Natural killer cell (primary cell): ENCODE measurements at regions not wholly inside any gene's neighbourhood (a gene's known extent, or its start where the extent isn't known, plus 50 kb on each side); places are given as distances from the start of the nearest gene placed in this dataset.

Experiments
- ATAC-seq, 3 donors: fragments of 150-1000 bp in 2 of 3; fragments of 200-7000 bp in 1 of 3; cut with Tn5 transposase; 1 replicate in 1 of 3; 2 replicates in 2 of 3; pipeline ENCODE4 v1.10.0; 2021; ENCODE audit warnings: mild to moderate bottlenecking in 2 of 3, moderate library complexity in 2 of 3
- DNase-seq, 2 donors: peaks; one replicate each; pipeline versions ENCODE4 v3.0.0 to v3.0.0-alpha.2; 2013 to 2021; ENCODE audit warnings: mixed read lengths in 1 of 2
- H3K27ac ChIP-seq: one replicate; pipeline ENCODE4 v1.5.1; 2013; ENCODE audit warnings: mild to moderate bottlenecking, low read length
- H3K27me3 ChIP-seq: one replicate; pipeline ENCODE4 v1.6.1; 2013; ENCODE audit warnings: low read length; ENCODE audit not compliant: control insufficient read depth, insufficient read depth
- H3K36me3 ChIP-seq: one replicate; pipeline ENCODE4 v1.6.1; 2013; ENCODE audit warnings: low read length; ENCODE audit not compliant: control insufficient read depth, insufficient read depth
- H3K4me1 ChIP-seq: one replicate; pipeline ENCODE4 v1.6.1; 2013; ENCODE audit warnings: low read length; ENCODE audit not compliant: control insufficient read depth, insufficient read depth
- H3K4me3 ChIP-seq: one replicate; pipeline ENCODE4 v1.5.1; 2013; ENCODE audit warnings: low read length
- H3K9me3 ChIP-seq: one replicate; pipeline ENCODE4 v1.6.1; 2013; ENCODE audit warnings: low read length; ENCODE audit not compliant: control insufficient read depth, insufficient read depth
- H3K27ac Mint-ChIP-seq, 2 donors: one replicate each; pipeline ENCODE4 v1.8.0; 2022; ENCODE audit warnings: mild to moderate bottlenecking in 2 of 2, mixed read lengths in 2 of 2, moderate library complexity in 1 of 2
- H3K27me3 Mint-ChIP-seq, 2 donors: one replicate each; pipeline ENCODE4 v1.8.0; 2022; ENCODE audit warnings: low read depth in 2 of 2, mixed read lengths in 2 of 2
- H3K36me3 Mint-ChIP-seq: one replicate; pipeline ENCODE4 v1.8.0; 2022; ENCODE audit warnings: mixed read lengths
- H3K4me1 Mint-ChIP-seq, 2 donors: one replicate each; pipeline ENCODE4 v1.8.0; 2022; ENCODE audit warnings: mixed read lengths in 2 of 2
- H3K4me3 Mint-ChIP-seq: one replicate; pipeline ENCODE4 v1.8.0; 2022; ENCODE audit warnings: mild to moderate bottlenecking, moderate library complexity, mixed read lengths
- H3K9me3 Mint-ChIP-seq, 2 donors: one replicate each; pipeline ENCODE4 v1.8.0; 2022; ENCODE audit warnings: mixed read lengths in 2 of 2
- CTCF ChIP-seq: fragments of 200-600 bp; IDR thresholded peaks from one replicate; pipeline ENCODE4 v1.8.0; 2022; ENCODE audit warnings: antibody characterized with exemption
- WGBS: methylation state at CpG from one replicate; pipeline ENCODE4 v1.1.7; 2013; ENCODE audit warnings: missing lambda C conversion rate; ENCODE audit not compliant: insufficient coverage; 5-methylcytosine and 5-hydroxymethylcytosine counted together
- intact Hi-C: fragments of 100-400 bp; cut with micrococcal nuclease; formaldehyde crosslinking; loops from one replicate; pipeline ENCODE4 v1.14.2; 2022

GRCh38 chr16:54346041-54346440 lies 59.5 kb upstream of the IRX3 start:
- Histone ChIP-seq H3K27ac (no peak overlapping the region), H3K36me3 (no peaks in the 10 kb centered on the region), H3K4me1 (no peaks in the 10 kb centered on the region), H3K4me3 (no peak overlapping the region), H3K27me3 (no peaks in the 10 kb centered on the region), H3K9me3 (no peaks in the 10 kb centered on the region)
- H3K27me3 Mint-ChIP-seq = peaks cover 6% of the 10 kb centered on the region in 2 donors
- no peak overlapping the region for H3K4me3 Mint-ChIP-seq
- intact Hi-C loops = no loop called here
- H3K36me3 Mint-ChIP-seq = no peaks in the 10 kb centered on the region
- ATAC-seq (no peak), DNase-seq (no peak)
- WGBS = 77% methylated on average over 3 of the region's 3 CpGs
- no peaks in the 10 kb centered on the region for H3K9me3 Mint-ChIP-seq
- no peaks in the 10 kb centered on the region for H3K4me1 Mint-ChIP-seq
- TF ChIP-seq CTCF = no peak
- H3K27ac Mint-ChIP-seq = no peak overlapping the region

DNA sequence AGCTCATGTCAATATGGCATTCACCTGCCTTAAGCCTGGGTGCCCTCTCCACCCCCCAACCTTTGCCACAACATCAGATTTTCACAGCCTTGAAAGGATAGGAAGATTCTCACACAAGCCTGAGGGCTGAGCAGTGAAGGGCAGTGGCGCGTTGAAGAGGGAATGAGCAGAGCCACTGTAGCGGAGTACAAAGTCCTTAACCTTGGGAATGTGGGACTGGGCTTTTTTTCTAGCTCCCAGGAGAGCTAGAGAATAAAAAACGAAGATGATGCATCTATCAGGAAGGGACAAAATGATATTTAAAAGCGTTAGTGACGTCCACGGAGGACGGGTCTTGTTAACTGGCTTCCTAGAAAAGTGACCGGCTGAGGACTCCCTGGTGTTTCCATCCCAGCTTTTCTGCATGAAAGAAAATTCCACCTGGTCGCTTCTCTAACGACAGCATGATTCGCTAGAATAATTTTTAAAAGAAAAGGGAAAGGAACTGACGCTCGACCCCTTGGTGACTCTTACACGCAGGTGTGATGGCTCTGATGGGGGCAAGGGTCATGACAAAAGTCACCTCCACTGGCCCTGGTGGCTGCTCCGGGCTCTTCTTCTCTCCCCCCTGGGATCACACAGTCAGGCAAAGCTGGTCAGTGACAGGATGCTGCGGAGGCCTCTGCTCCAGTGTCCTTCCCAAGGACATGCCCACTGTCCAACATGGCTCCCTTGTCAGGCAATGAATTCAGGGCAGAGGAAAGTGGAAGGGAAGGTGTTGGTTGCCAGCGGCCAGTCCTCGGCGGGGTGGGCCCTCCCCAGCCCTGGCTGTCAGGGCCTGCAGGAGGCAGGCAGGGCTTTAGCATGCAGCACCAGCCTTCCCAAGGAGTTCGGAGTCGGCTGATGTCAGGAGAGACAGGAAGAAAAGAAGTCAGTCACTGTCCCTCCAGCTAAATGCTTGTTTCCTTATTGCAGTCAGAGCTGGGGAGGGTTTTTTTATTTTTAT lies 58.4 kb upstream of the IRX3 start:
- 77% methylated on average over 22 of the region's 22 CpGs for WGBS
- ATAC-seq = no peak
- TF ChIP-seq CTCF = no peak

DNA sequence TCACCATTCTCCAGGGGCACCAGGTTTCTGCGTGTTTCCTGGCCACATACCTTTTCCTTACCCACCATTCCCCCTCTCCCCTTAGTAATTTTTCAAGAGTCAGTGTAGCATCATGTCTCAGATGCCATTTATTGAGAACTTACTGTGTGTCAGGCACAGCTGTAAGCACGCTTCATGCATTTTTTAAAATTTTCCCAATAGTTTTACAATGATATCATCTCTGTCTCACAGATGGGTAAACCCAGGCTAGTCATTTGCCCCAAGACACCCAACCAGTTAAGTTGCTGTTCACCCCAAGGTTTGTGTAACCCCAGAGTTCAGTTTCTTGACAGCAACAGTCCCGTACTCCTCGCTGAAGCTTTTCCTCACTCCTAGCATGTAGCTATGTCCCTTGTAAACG lies 56.4 kb upstream of the IRX3 start:
- Histone ChIP-seq H3K36me3 (no peaks in the 10 kb centered on the region), H3K4me1 (no peaks in the 10 kb centered on the region), H3K9me3 (no peaks in the 10 kb centered on the region), H3K4me3 (no peak overlapping the region), H3K27me3 (no peaks in the 10 kb centered on the region), H3K27ac (no peak overlapping the region)
- Mint-ChIP-seq H3K27ac (no peak overlapping the region), H3K9me3 (no peaks in the 10 kb centered on the region), H3K4me3 (no peak overlapping the region), H3K27me3 (peaks cover 13 to 18% of the 10 kb centered on the region in 2 donors), H3K36me3 (no peaks in the 10 kb centered on the region), H3K4me1 (no peaks in the 10 kb centered on the region)
- intact Hi-C loops = no loop called here
- ATAC-seq = no peak
- WGBS = 71% methylated on average over 5 of the region's 5 CpGs
- TF ChIP-seq CTCF = no peak
- no peak for DNase-seq

More for the DNA sequence above, 58.4 kb upstream of the IRX3 start:
- Histone ChIP-seq H3K27me3 (no peaks in the 10 kb centered on the region), H3K27ac (no peak overlapping the region), H3K9me3 (no peaks in the 10 kb centered on the region), H3K4me1 (no peaks in the 10 kb centered on the region), H3K36me3 (no peaks in the 10 kb centered on the region), H3K4me3 (no peak overlapping the region)
- DNase-seq = no peak
- Mint-ChIP-seq H3K27me3 (peaks cover 6% of the 10 kb centered on the region in 2 donors), H3K27ac (no peak overlapping the region), H3K36me3 (no peaks in the 10 kb centered on the region), H3K9me3 (no peaks in the 10 kb centered on the region), H3K4me1 (no peaks in the 10 kb centered on the region), H3K4me3 (no peak overlapping the region)
- intact Hi-C loops = no loop called here
